Memory B cell (primary cell): ENCODE measurements at regions not wholly inside any gene's neighbourhood (a gene's known extent, or its start where the extent isn't known, plus 50 kb on each side); places are given as distances from the start of the nearest gene placed in this dataset.

Source experiments
- ATAC-seq: fragments of 150-1000 bp; cut with Tn5 transposase; 2 replicates; pipeline ENCODE4 v1.10.0; 2021; ENCODE audit warnings: low read depth, mild to moderate bottlenecking, moderate library complexity
- DNase-seq, 2 donors: peaks; one replicate each; pipeline ENCODE4 v3.0.0; 2022; ENCODE audit warnings: low spot score in 2 of 2
- H3K27ac Mint-ChIP-seq: one replicate; pipeline ENCODE4 v1.8.0; 2022; ENCODE audit warnings: mild to moderate bottlenecking, moderate library complexity, mixed read lengths
- H3K27me3 Mint-ChIP-seq: one replicate; pipeline ENCODE4 v1.8.0; 2022; ENCODE audit warnings: mixed read lengths
- H3K36me3 Mint-ChIP-seq: one replicate; pipeline ENCODE4 v1.8.0; 2022; ENCODE audit warnings: mild to moderate bottlenecking, mixed read lengths
- H3K4me1 Mint-ChIP-seq: one replicate; pipeline ENCODE4 v1.8.0; 2022; ENCODE audit warnings: mixed read lengths
- H3K4me3 Mint-ChIP-seq: one replicate; pipeline ENCODE4 v1.8.0; 2022; ENCODE audit warnings: mild to moderate bottlenecking, moderate library complexity, mixed read lengths
- H3K9me3 Mint-ChIP-seq: one replicate; pipeline ENCODE4 v1.8.0; 2022; ENCODE audit warnings: mixed read lengths

GRCh38 chr2:238670111-238670585 lies 177.7 kb upstream of the TWIST2 start:
- peaks cover 16% of the 10 kb centered on the region for H3K9me3 Mint-ChIP-seq
- no peak overlapping the region for H3K4me3 Mint-ChIP-seq
- no peaks in the 10 kb centered on the region for H3K4me1 Mint-ChIP-seq
- peaks cover 2% of the 10 kb centered on the region for H3K36me3 Mint-ChIP-seq
- DNase-seq (no peak), ATAC-seq (no peak)
- peaks cover 6% of the 10 kb centered on the region for H3K27me3 Mint-ChIP-seq
- H3K27ac Mint-ChIP-seq, result no peak overlapping the region

DNA sequence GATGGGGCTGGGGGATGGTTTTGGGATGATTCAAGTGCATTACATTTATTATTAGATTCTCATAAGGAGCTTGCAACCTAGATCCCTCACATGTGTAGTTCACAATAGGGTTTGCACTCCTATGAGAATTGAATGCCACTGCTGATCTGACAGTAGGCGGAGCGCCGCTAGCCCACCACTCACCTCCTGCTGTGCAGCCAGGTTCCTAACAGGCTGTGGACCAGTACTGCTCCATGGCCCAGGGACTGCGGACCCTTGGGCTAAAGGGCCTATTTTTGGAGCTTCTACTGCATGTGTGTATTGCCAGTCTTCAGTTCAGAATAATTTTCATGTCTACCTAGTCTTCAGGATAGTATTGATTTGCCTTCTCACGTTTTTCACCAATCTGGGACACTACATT lies 165.3 kb upstream of the TWIST2 start:
- Mint-ChIP-seq H3K27ac (no peak overlapping the region), H3K4me1 (no peaks in the 10 kb centered on the region), H3K27me3 (peaks cover 16% of the 10 kb centered on the region), H3K4me3 (no peak overlapping the region), H3K36me3 (peaks cover 1% of the 10 kb centered on the region), H3K9me3 (peaks cover 7% of the 10 kb centered on the region)
- ATAC-seq (no peak), DNase-seq (no peak)

GRCh38 chr2:238684362-238685326 lies 163.2 kb upstream of the TWIST2 start:
- no peak for ATAC-seq
- H3K4me3 Mint-ChIP-seq, result no peak overlapping the region
- H3K9me3 Mint-ChIP-seq, result peaks cover 1% of the 10 kb centered on the region
- H3K4me1 Mint-ChIP-seq, result no peaks in the 10 kb centered on the region
- H3K27me3 Mint-ChIP-seq, result peaks cover 19% of the 10 kb centered on the region
- no peak for DNase-seq
- H3K27ac Mint-ChIP-seq, result no peak overlapping the region
- no peaks in the 10 kb centered on the region for H3K36me3 Mint-ChIP-seq

DNA sequence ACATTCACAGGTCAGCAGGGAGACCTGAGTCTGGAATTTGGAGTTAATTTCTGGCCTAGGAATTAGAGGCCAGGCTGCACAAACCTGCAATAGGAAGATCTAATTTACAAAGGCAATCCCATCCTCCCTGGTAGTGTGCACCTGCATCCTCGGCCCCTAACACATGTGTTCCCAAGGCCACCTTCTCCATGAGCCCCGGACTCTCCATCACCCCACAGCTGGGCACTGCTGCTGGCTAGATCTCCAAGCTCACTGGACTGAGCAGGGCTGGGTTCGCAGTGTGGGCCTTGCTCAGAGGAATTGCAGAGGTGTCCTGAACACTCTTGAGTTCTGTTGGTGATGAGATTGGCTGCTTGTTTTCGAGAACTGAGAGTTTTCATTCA lies 162.6 kb upstream of the TWIST2 start:
- ATAC-seq (no peak), DNase-seq (no peak)
- no peaks in the 10 kb centered on the region for H3K36me3 Mint-ChIP-seq
- H3K4me3 Mint-ChIP-seq, result no peak overlapping the region
- H3K9me3 Mint-ChIP-seq, result no peaks in the 10 kb centered on the region
- peaks cover 22% of the 10 kb centered on the region for H3K27me3 Mint-ChIP-seq
- H3K27ac Mint-ChIP-seq, result no peak overlapping the region
- no peaks in the 10 kb centered on the region for H3K4me1 Mint-ChIP-seq

DNA sequence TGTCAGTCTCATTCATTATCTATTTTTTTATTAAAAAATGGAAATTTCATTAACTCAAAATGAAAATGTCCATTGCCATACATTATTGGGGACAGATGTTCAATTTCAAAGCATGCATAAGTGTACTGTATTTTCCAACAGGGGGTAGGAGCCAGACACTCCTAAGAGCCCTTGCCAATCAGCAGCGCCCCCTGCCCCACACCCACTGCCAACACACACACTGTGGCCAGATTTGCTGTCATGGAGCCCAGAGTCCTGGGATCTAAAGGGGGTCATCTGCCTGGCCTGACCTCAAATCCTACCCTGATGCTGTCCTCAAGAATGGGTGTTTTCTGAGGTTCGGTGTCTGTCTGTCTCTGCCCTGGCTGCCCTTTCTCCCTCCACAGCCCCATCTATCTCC lies 162.2 kb upstream of the TWIST2 start:
- no peak overlapping the region for H3K4me3 Mint-ChIP-seq
- H3K4me1 Mint-ChIP-seq, result no peaks in the 10 kb centered on the region
- no peak for DNase-seq
- ATAC-seq, result no peak
- peaks cover 22% of the 10 kb centered on the region for H3K27me3 Mint-ChIP-seq
- no peak overlapping the region for H3K27ac Mint-ChIP-seq
- no peaks in the 10 kb centered on the region for H3K9me3 Mint-ChIP-seq
- no peaks in the 10 kb centered on the region for H3K36me3 Mint-ChIP-seq

DNA sequence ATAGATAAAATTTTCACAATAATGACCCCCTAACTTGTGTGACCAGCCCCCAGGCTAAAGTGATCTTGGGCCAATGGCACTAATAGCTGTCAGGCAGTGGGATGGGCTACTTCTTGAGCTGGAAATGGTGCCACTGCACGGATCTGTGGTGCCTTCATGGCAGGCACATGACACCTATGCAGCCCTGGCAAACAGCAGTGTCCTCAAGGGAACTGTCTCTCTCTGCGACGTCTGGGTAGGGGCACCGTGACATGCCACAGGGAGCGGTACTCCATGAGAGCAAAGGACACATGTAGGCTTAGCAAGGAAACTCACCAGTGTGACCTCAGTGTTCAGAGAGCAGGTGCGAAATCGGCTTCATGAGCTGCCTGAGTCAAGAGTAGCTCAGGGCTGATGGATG lies 161.7 kb upstream of the TWIST2 start:
- Mint-ChIP-seq H3K27me3 (peaks cover 20% of the 10 kb centered on the region), H3K4me3 (no peak overlapping the region), H3K36me3 (no peaks in the 10 kb centered on the region)

DNA sequence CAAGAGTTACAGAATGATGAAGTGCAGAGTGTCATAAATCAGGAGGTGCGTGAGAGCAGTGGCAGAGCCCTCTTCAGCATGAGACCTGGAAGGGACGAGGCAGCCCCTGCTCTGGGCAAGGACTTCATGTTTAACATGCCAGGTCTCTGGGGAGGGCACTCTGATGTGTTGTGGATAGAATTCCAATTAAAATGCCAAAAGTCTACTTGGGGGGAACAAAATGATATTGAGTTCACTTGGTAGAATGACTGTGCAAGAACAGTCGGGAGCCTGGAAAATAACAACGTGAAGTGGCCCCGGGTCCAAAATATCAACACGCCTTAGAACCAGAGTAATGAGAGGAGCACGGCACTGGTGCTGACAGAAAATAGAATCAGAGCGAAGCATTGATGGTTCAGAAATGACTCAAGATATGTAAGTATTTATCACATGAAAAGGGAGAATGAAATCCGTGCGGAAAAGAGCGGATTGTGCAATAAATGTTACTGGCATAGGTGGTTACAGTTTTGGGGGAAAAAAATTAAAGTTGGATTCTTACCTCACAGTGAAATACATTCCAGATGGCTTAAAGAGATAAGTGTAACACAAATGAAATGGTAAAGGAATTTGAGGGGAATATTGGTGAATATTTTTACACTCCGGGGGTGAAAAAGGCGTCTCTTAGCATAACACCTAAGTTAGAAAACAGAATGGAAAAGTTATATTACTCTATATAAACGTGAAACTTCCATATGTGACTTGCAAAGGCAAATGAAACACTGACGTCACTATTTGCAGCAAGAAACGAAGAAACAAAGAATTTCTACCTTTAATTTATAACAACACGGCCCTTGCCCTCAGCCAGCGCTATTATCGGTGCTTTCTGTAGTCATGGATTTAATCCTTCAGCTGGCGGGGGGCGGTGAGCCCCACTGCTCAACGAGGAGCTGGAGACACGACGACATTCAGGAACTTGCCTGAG lies 159.4 kb upstream of the TWIST2 start:
- H3K36me3 Mint-ChIP-seq, result no peaks in the 10 kb centered on the region
- H3K4me3 Mint-ChIP-seq, result no peak overlapping the region
- no peak for ATAC-seq
- peaks cover 18% of the 10 kb centered on the region for H3K27me3 Mint-ChIP-seq
- H3K9me3 Mint-ChIP-seq, result no peaks in the 10 kb centered on the region
- no peak overlapping the region for H3K27ac Mint-ChIP-seq
- H3K4me1 Mint-ChIP-seq, result no peaks in the 10 kb centered on the region
- no peak for DNase-seq

More for the DNA sequence above, 161.7 kb upstream of the TWIST2 start:
- DNase-seq, result no peak
- no peaks in the 10 kb centered on the region for H3K9me3 Mint-ChIP-seq
- no peak for ATAC-seq
- no peak overlapping the region for H3K27ac Mint-ChIP-seq
- no peaks in the 10 kb centered on the region for H3K4me1 Mint-ChIP-seq

DNA sequence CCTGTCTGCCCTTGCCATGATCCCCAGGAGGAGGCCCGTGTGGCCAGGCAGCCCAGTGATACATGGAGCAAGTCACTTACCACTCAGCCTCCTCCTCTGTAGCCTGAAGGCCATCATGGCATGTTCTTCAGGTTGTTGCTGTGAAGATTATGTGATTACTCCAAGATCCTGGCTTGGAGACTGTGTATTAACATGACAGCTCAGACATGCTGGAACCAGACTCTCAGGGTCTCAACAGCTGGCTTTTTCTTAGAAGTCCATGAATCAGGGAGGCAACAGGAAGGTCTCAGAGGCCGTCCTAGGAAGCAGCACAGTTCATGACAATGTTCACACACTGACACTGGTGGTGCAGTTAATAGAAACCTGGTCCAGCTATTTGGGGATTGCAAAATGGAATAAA lies 158.6 kb upstream of the TWIST2 start:
- Mint-ChIP-seq H3K4me3 (no peak overlapping the region), H3K27ac (no peak overlapping the region), H3K27me3 (peaks cover 18% of the 10 kb centered on the region), H3K4me1 (no peaks in the 10 kb centered on the region), H3K9me3 (no peaks in the 10 kb centered on the region), H3K36me3 (no peaks in the 10 kb centered on the region)
- no peak for DNase-seq
- ATAC-seq, result no peak

DNA sequence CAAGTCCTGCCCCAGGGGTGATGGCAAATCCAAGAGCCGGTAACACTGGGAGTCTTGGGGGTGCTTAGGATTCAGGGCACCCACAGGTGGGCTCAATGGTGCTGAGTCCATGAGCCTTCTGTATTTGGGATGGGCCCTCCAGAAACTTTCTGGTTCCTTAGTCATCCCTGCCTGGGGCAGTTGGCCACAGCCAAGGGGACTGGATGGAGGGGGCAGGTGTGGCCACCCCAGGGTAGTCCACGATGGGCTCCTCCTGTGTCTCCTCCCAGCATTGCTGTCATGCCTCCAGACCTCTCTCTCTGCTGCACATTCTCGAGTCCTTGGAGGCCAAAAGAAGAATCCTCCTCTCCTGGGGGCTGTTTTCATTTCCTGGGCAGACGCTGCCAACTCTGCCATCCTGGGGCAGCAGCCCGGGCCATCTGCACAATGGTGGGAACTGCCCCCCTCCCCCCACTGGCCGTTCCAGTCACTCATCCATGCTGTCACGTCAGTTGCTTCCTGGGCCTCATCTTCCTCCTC lies 158.0 kb upstream of the TWIST2 start:
- H3K27ac Mint-ChIP-seq, result no peak overlapping the region
- no peaks in the 10 kb centered on the region for H3K36me3 Mint-ChIP-seq

DNA sequence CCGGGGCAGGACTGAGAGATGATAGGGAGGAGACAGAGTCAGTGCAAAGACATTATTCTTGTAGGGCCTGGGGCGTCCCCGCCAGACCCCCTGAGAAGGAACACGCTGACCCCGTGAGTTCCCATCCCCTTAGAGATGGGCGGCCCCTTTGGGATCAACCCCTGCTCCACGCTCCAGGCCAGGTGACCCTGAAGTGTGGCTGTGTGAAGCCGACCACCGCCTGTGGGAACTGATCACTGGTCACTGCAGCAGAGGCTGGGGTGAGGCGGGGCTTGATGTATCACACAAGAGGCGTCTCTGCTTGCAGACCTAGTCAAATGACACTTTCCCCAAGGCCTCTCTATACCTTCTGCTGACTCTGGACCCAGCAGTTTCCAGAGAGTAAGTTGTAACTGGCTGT lies 157.4 kb upstream of the TWIST2 start:
- H3K27ac Mint-ChIP-seq, result no peak overlapping the region
- no peaks in the 10 kb centered on the region for H3K4me1 Mint-ChIP-seq
- no peak for DNase-seq
- ATAC-seq, result no peak
- H3K36me3 Mint-ChIP-seq, result no peaks in the 10 kb centered on the region
- H3K4me3 Mint-ChIP-seq, result no peak overlapping the region
- H3K9me3 Mint-ChIP-seq, result no peaks in the 10 kb centered on the region
- peaks cover 18% of the 10 kb centered on the region for H3K27me3 Mint-ChIP-seq

More for the DNA sequence above, 158.0 kb upstream of the TWIST2 start:
- H3K9me3 Mint-ChIP-seq, result no peaks in the 10 kb centered on the region
- no peak overlapping the region for H3K4me3 Mint-ChIP-seq
- ATAC-seq (no peak), DNase-seq (no peak)
- H3K4me1 Mint-ChIP-seq, result no peaks in the 10 kb centered on the region
- H3K27me3 Mint-ChIP-seq, result peaks cover 18% of the 10 kb centered on the region

GRCh38 chr2:238691596-238692491 lies 156.0 kb upstream of the TWIST2 start:
- H3K4me1 Mint-ChIP-seq, result no peaks in the 10 kb centered on the region
- no peak overlapping the region for H3K4me3 Mint-ChIP-seq
- DNase-seq, result no peak
- H3K27me3 Mint-ChIP-seq, result peaks cover 13% of the 10 kb centered on the region
- ATAC-seq, result no peak
- no peaks in the 10 kb centered on the region for H3K36me3 Mint-ChIP-seq
- H3K27ac Mint-ChIP-seq, result no peak overlapping the region
- H3K9me3 Mint-ChIP-seq, result no peaks in the 10 kb centered on the region

DNA sequence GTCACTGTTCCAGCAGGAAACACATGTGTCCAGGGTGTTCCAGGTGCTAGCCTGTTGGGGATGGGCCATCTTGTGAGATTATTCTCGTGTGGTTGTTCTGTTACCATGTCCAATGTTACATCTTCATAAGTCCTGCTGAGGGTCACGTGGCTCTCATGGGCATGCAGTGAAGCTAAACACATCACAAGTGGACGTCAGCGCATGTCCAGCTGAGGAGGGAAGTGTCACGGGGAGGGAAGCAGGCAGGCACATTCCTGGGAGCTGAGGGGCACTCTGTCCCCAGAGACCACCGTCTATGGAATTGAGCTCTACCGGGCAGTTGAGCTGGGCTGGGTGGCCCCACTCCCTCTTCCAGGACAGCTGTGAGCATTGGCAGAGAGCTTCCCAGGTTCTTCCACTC lies 155.3 kb upstream of the TWIST2 start:
- H3K36me3 Mint-ChIP-seq, result no peaks in the 10 kb centered on the region
- ATAC-seq (no peak), DNase-seq (no peak)
- no peak overlapping the region for H3K4me3 Mint-ChIP-seq
- no peak overlapping the region for H3K27ac Mint-ChIP-seq
- no peaks in the 10 kb centered on the region for H3K4me1 Mint-ChIP-seq
- H3K27me3 Mint-ChIP-seq, result peaks cover 9% of the 10 kb centered on the region
- H3K9me3 Mint-ChIP-seq, result no peaks in the 10 kb centered on the region

- Mint-ChIP-seq H3K4me3 (no peak overlapping the region), H3K27me3 (peaks cover 6% of the 10 kb centered on the region), H3K36me3 (no peaks in the 10 kb centered on the region), H3K9me3 (no peaks in the 10 kb centered on the region), H3K27ac (no peak overlapping the region), H3K4me1 (no peaks in the 10 kb centered on the region)
- no peak for ATAC-seq
- DNase-seq, result no peak
Measured at GRCh38 chr2:238693337-238694093, 154.4 kb upstream of the TWIST2 start.
